GM12892 (cell line): ENCODE measurements at regions not wholly inside any gene's neighbourhood (a gene's known extent, or its start where the extent isn't known, plus 50 kb on each side); places are given as distances from the start of the nearest gene placed in this dataset.

Experiments used
- POLR2A ChIP-seq: IDR thresholded peaks from 2 replicates; pipeline ENCODE4 v1.6.1; 2011; ENCODE audit warnings: low read depth, low read length, control low read depth
- POLR2AphosphoS5 ChIP-seq: IDR thresholded peaks from 2 replicates; pipeline ENCODE4 v1.6.1; 2011; ENCODE audit warnings: low read depth, low read length, control low read depth

GRCh38 chr7:23928418-23928775 lies 218.4 kb downstream of the STK31 start:
- TF ChIP-seq POLR2A (no peak), POLR2AphosphoS5 (no peak)
